ENCODE measurements at regions not wholly inside any gene's neighbourhood (a gene's known extent, or its start where the extent isn't known, plus 50 kb on each side); places are given as distances from the start of the nearest gene placed in this dataset.
A peak's percentile ranks its signal among the peaks of the same experiment; 100 is the strongest.

DNA sequence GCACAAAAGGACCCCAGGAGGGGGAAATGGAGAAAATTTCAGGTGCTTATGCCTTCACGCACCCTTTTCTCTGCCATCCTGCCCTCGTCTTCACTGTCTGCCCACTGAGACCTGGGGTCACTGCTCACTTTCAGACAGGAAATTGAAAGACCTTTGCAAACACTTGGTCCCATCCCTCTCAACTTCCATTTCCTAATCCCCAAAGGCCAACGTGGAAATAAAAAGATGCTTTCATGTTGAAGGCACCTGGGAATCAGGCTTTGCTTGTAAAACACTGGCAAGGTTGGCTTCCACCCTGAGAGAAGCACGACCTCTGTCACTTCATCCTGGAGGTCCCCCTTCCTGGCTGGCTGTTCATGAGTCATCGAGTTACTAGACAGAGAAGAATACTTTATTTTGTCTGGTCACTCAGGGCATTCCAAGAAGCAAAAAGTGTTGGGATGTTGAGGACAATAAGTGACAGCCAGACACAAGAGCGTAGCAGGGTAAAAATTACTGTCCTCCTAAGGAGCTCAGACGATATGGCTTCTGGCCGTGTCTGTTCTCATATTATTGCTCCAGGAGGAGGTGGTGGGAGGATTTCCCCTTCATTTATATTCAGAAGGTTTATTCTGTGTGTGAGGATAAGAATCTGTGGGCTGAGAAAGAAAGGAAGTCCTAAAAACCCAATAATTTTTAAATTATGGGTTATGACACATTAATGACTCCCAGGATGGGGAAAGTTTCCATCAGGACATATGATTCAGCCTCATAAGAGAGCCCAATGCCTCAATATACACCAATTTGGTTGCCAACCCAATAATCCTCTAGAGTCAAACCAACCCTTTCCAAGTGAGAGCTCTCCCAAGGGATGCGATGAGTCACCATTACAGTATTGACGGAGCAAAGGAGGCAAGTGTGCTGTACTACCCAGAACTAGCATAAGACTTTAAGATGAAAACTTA, 409.0 kb downstream of the COG6 start:
- Histone ChIP-seq H3K4me1 (ENCODE audit: control insufficient read depth, extremely low read depth, insufficient read depth, low read length) (peaks cover 44% of the 10 kb centered on the region), H3K4me3 (ENCODE audit: control insufficient read depth in 2 of 3, extremely low read depth in 1 of 3, insufficient read depth in 2 of 3, low read depth in 1 of 3, low read length in 3 of 3) (no peak overlapping the region), H3K27me3 (ENCODE audit: control insufficient read depth, extremely low read depth, insufficient read depth, low read length) (no peaks in the 10 kb centered on the region), H4K20me1 (ENCODE audit: control insufficient read depth, extremely low read depth, insufficient read depth, low read length) (no peaks in the 10 kb centered on the region), H3K79me2 (ENCODE audit: control insufficient read depth, insufficient read depth, low read length) (no peaks in the 10 kb centered on the region), H2AFZ (ENCODE audit: control insufficient read depth, low read length) (no peak overlapping the region), H3K9ac (ENCODE audit: control insufficient read depth, extremely low read depth, insufficient read depth, low read length) (no peak overlapping the region), H3K27ac (ENCODE audit: control insufficient read depth, insufficient read depth, low read length) (peak overlapping the region; percentile 50), H3K9me3 (ENCODE audit: control insufficient read depth, low read depth, low read length) (no peaks in the 10 kb centered on the region), H3K36me3 (ENCODE audit: control insufficient read depth in 2 of 2, extremely low read depth in 1 of 2, insufficient read depth in 2 of 2, low read length in 2 of 2) (no peaks in the 10 kb centered on the region), H3K4me2 (ENCODE audit: control insufficient read depth, extremely low read depth, insufficient read depth, low read depth, low read length) (peak overlapping the region; percentile 0), H3K9me1 (ENCODE audit: control insufficient read depth, extremely low read depth, insufficient read depth, low read length) (no peaks in the 10 kb centered on the region)
- dilution Hi-C loops (cut with MboI; ENCODE audit: extremely low pct_ligation_motif_present, low sequenced_read_pairs): no loop called here
- peak; percentile 74 for FAIRE-seq
- DNase-seq (ENCODE audit: low read depth, low spot score): peak; percentile 44
- TF ChIP-seq CTCF (optimal IDR thresholded peaks at IDR 0.05 in 1 of 3, IDR thresholded peaks at IDR 0.05 in 1 of 3, conservative IDR thresholded peaks at IDR 0.05 in 1 of 3; ENCODE audit: extremely low read depth in 1 of 3, insufficient read depth in 2 of 3, low read length in 3 of 3) (no peak), EZH2 (IDR thresholded peaks at IDR 0.05; ENCODE audit: low read length) (no peak)

DNA sequence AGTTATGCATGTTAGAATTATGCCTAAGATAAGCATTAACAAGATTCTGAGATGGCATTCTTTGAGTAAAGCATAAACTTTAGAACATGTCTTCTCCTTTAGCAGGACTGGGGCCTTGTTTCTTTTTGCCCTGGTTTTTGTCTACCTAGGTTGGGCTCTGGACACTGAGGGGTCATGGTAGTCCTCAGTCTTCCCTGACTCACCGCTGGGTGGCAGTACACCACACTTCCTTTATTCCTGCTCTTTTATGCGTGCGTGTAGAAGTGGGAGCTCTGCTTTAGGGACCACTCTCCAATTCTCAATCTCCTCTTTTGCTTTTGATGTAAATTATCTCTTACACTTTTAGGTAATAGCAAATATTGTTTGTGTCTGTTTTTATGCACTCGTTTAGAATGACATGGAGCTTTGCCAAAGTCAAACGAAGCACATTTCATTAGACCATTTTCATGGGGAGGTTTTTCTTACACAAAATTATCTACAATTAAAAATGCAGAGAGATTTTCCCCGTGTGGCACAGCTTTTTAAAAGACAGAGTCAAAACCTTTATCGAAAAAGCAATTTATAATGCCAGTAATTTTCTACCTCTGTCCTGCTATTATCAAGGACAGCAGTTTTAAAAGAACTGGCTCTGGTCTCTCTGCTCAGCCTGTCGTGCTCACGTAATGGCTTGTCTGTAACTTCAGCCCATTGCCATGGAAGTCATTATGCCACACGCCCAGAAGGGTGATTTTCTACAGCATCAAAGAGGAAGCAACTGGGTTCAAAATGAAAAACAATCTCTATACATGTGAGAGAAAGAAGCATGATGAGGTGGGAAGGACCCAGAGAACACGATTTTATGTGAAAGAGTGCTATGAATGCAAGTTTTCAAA, 413.9 kb downstream of the COG6 start:
- H3K9me1 ChIP-seq (ENCODE audit: control insufficient read depth, extremely low read depth, insufficient read depth, low read length): no peaks in the 10 kb centered on the region
- FAIRE-seq (peak; percentile 87), DNase-seq (ENCODE audit: low read depth, low spot score) (no peak)
- H4K20me1 ChIP-seq (ENCODE audit: control insufficient read depth, extremely low read depth, insufficient read depth, low read length): no peaks in the 10 kb centered on the region
- H3K4me3 ChIP-seq (ENCODE audit: control insufficient read depth in 2 of 3, extremely low read depth in 1 of 3, insufficient read depth in 2 of 3, low read depth in 1 of 3, low read length in 3 of 3): no peak overlapping the region
- no peaks in the 10 kb centered on the region for H3K36me3 ChIP-seq (ENCODE audit: control insufficient read depth in 2 of 2, extremely low read depth in 1 of 2, insufficient read depth in 2 of 2, low read length in 2 of 2)
- H3K9me3 ChIP-seq (ENCODE audit: control insufficient read depth, low read depth, low read length): no peaks in the 10 kb centered on the region
- H3K9ac ChIP-seq (ENCODE audit: control insufficient read depth, extremely low read depth, insufficient read depth, low read length): no peak overlapping the region
- H3K4me2 ChIP-seq (ENCODE audit: control insufficient read depth, extremely low read depth, insufficient read depth, low read depth, low read length): no peak overlapping the region
- no peak overlapping the region for H3K27ac ChIP-seq (ENCODE audit: control insufficient read depth, insufficient read depth, low read length)
- dilution Hi-C loops (cut with MboI; ENCODE audit: extremely low pct_ligation_motif_present, low sequenced_read_pairs): no loop called here
- no peaks in the 10 kb centered on the region for H3K27me3 ChIP-seq (ENCODE audit: control insufficient read depth, extremely low read depth, insufficient read depth, low read length)
- peaks cover 8% of the 10 kb centered on the region for H3K4me1 ChIP-seq (ENCODE audit: control insufficient read depth, extremely low read depth, insufficient read depth, low read length)
- no peaks in the 10 kb centered on the region for H3K79me2 ChIP-seq (ENCODE audit: control insufficient read depth, insufficient read depth, low read length)
- no peak overlapping the region for H2AFZ ChIP-seq (ENCODE audit: control insufficient read depth, low read length)
- TF ChIP-seq EZH2 (IDR thresholded peaks at IDR 0.05; ENCODE audit: low read length) (no peak), CTCF (optimal IDR thresholded peaks at IDR 0.05 in 1 of 3, IDR thresholded peaks at IDR 0.05 in 1 of 3, conservative IDR thresholded peaks at IDR 0.05 in 1 of 3; ENCODE audit: extremely low read depth in 1 of 3, insufficient read depth in 2 of 3, low read length in 3 of 3) (peak; percentile 81 to 91 (median 83))

Data from keratinocyte (primary cell).